Epithelial cell of esophagus (primary cell): ENCODE measurements at regions not wholly inside any gene's neighbourhood (a gene's known extent, or its start where the extent isn't known, plus 50 kb on each side); places are given as distances from the start of the nearest gene placed in this dataset.

ENCODE experiments used
- DNase-seq: peaks from one replicate; pipeline ENCODE4 v3.0.0; 2010; ENCODE audit warnings: low read depth
- H3K4me3 ChIP-seq: 2 replicates; pipeline ENCODE4 v1.5.1; 2011; ENCODE audit warnings: mild to moderate bottlenecking, low read length, control low read depth
- CTCF ChIP-seq: IDR thresholded peaks from 2 replicates; pipeline ENCODE4 v1.5.1; 2011; ENCODE audit warnings: low read depth, mild to moderate bottlenecking, low read length, control low read depth, inconsistent platforms; ENCODE audit not compliant: insufficient read depth; ENCODE audit errors: missing control alignments

DNA sequence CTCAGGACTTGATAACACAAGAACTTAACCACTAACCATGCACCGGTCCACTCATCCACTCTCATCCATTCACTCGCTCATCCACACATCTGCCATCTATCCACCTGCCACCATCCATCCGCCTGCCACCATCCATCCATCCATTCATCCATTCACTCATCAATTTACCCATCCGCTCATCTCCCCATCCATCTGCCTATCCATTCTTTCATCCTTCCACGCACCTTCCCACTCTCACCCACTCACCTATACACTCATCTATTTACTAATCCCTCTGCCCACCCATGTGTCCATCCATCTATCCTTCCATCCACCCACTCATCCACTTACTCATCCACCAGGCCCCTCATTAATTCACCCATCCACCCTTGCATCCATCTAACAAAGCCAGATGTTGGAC, 131.0 kb downstream of the MRM1 start:
- H3K4me3 ChIP-seq, result no peak overlapping the region
- TF ChIP-seq CTCF, result no peak
- no peak for DNase-seq

GRCh38 chr17:36736201-36737156, 135.1 kb downstream of the MRM1 start:
- DNase-seq, result no peak
- no peak overlapping the region for H3K4me3 ChIP-seq
- TF ChIP-seq CTCF, result no peak

DNA sequence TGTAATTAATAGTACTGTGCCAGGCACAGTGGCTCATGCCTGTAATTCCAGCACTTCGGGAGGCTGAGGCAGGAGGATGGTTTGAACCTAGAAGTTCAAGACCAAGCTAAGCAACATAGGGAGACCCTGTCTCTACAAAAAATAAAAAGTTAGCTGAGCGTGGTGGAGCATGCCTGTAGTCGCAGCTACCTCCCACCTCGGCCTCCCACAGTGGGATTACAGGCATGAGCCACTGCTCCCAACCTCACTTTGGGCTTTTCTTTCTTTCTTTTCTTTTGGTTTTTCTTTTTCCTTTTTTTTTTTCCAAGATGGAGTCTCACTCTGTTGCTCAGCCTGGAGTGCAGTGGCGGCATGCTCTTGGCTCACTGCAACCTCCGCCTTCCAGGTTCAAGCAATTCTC, 137.8 kb downstream of the MRM1 start:
- no peak overlapping the region for H3K4me3 ChIP-seq
- no peak for TF ChIP-seq CTCF
- DNase-seq, result no peak

- no peak for TF ChIP-seq CTCF
- DNase-seq, result no peak
These were observed 138.8 kb downstream of the MRM1 start for GRCh38 chr17:36740157-36740556.

DNA sequence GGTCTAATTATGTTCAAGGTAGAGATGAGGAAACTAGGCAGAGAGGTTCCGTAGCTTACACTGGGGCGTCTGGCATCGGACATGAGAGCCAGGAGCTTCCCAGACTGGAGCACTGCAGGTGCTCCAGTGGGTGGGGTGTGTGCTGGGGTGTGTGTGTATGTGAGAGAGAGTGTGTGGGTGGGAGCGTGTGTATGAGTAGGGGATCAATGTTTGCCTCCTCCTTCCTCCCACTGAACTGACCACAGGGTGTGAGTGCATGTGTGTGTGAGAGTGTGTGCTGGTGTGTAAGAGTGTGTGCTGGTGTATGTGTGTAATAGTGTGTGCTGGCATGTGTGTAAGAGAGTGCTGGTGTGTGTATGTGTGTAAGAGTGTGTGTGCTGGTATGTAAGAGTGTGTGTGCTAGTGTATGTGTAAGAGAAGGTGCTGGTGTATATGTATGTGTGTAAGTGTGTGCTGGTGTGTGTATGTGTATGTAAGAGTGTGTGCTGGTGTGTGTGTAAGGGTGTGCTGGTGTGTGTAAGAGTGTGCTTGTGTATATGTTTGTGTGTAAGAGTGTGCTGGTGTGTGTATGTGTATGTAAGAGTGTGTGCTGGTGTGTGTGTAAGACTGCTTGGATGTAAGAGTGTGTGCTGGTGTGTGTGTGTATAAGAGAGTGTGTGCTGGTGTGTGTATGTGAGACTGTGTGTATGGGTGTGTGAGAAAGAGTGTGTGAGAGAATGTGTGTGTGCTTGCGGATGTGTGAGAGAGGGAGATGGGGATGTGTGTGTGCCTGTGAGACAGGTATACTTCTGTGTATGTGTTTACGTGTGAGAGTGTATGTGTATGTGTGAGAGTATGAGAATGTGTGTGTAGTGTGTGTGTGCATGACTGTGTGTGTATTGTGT, 139.9 kb downstream of the MRM1 start:
- H3K4me3 ChIP-seq, result no peak overlapping the region
- DNase-seq, result no peak
- TF ChIP-seq CTCF, result no peak

More at GRCh38 chr17:36740157-36740556, 138.8 kb downstream of the MRM1 start:
- H3K4me3 ChIP-seq, result no peak overlapping the region

- no peak for DNase-seq
- no peak overlapping the region for H3K4me3 ChIP-seq
- no peak for TF ChIP-seq CTCF
These were observed 141.1 kb downstream of the MRM1 start for GRCh38 chr17:36742267-36743000.
